Adrenal gland (tissue), 5 donors: ENCODE measurements at regions not wholly inside any gene's neighbourhood (a gene's known extent, or its start where the extent isn't known, plus 50 kb on each side); places are given as distances from the start of the nearest gene placed in this dataset.

Experiments used
- POLR2A ChIP-seq, 2 donors: fragments of 450-650 bp; IDR thresholded peaks; one replicate each; pipeline ENCODE4 v1.6.1; 2017; ENCODE audit warnings: antibody characterized with exemption in 2 of 2, mild to moderate bottlenecking in 2 of 2, moderate library complexity in 1 of 2
- TF ChIP-seq, protein P1 (sequence below), 6 experiments: fragments of 450-650 bp in 4 of 6; fragments of 200-600 bp in 2 of 6; sonication (generic) in 1 of 6; IDR thresholded peaks; 1 replicate in 5 of 6; 2 replicates in 1 of 6; pipeline versions ENCODE4 v1.5.1 to v1.8.0; 2016 to 2021; ENCODE audit warnings: antibody characterized with exemption in 6 of 6, mild to moderate bottlenecking in 2 of 6, moderate library complexity in 1 of 6
- donor health status: DM: no; HTN: no; CAD: no.

DNA sequence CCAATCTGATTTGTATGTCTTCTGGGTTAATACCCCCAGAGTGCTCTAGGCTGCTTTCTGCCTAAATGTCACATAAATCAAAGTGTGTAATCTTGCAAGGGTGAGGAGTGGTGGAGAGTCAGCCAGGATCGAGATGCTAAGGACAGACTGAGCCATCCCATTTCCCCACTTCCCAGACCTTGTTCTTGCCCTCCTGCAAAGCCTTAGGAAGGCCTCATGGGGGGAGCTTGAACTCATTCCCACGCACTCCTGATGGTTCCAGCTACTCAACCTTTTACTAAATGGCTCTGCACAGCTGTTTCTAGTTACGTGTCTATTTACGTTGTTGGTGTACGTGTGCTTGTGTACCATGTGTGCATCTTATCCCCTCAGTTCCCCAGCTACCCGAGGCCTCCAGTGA lies 423.6 kb upstream of the TNP1 start:
- TF ChIP-seq, protein P1, sequence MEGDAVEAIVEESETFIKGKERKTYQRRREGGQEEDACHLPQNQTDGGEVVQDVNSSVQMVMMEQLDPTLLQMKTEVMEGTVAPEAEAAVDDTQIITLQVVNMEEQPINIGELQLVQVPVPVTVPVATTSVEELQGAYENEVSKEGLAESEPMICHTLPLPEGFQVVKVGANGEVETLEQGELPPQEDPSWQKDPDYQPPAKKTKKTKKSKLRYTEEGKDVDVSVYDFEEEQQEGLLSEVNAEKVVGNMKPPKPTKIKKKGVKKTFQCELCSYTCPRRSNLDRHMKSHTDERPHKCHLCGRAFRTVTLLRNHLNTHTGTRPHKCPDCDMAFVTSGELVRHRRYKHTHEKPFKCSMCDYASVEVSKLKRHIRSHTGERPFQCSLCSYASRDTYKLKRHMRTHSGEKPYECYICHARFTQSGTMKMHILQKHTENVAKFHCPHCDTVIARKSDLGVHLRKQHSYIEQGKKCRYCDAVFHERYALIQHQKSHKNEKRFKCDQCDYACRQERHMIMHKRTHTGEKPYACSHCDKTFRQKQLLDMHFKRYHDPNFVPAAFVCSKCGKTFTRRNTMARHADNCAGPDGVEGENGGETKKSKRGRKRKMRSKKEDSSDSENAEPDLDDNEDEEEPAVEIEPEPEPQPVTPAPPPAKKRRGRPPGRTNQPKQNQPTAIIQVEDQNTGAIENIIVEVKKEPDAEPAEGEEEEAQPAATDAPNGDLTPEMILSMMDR (IDR thresholded peaks at IDR 0.05) = no peak
- no peak for TF ChIP-seq POLR2A (IDR thresholded peaks at IDR 0.05)
